ENCODE measurements at regions not wholly inside any gene's neighbourhood (a gene's known extent, or its start where the extent isn't known, plus 50 kb on each side); places are given as distances from the start of the nearest gene placed in this dataset.

DNA sequence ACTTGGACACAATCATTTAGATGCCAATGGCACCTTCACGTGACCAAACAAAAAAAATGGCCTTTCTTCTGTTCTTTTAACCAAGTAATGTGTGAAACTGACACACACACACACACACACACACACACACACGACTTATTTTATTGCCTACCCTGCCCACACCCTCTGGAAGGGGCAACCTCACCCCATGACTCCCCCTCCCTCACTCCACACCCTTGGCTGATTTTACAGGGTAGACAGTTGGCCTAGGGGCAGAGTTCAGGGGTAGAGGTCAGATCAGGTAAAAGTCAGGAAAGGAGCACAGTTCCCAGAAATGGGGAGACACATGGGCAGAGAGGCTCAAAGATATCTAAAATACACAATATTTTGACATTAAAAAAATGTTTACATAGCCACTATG is 144.8 kb upstream of the GJB5 start:
- no peaks in the 10 kb centered on the region for H3K79me2 ChIP-seq (replicated peaks; ENCODE audit: insufficient read depth)
- H4K20me1 ChIP-seq (replicated peaks; ENCODE audit: insufficient read depth) = no peaks in the 10 kb centered on the region
- H3K27me3 ChIP-seq (ENCODE audit: insufficient read depth) = no peaks in the 10 kb centered on the region
- no peak overlapping the region for H3K4me2 ChIP-seq
- H3K27ac ChIP-seq (ENCODE audit: low read depth) = no peak overlapping the region
- no peaks in the 10 kb centered on the region for H3K36me3 Mint-ChIP-seq (ENCODE audit: low read depth)
- H3K4me1 ChIP-seq (ENCODE audit: insufficient read depth) = peaks cover 4% of the 10 kb centered on the region
- DNase-seq (ENCODE audit: low spot score) = no peak
- H3K9me2 ChIP-seq (ENCODE audit: insufficient read depth) = no peaks in the 10 kb centered on the region; the same call in 1 of the 2 replicates
- H3K4me1 Mint-ChIP-seq = peaks cover 15% of the 10 kb centered on the region
- no peak overlapping the region for H2AFZ ChIP-seq
- TF ChIP-seq ZNF114 (CRISPR knock-in tag; IDR thresholded peaks at IDR 0.05) = no peak
- ATAC-seq = no peak
- no peaks in the 10 kb centered on the region for H3K36me3 ChIP-seq (ENCODE audit: insufficient read depth)
- H3K4me3 ChIP-seq = no peak overlapping the region
- H3K9me3 Mint-ChIP-seq = no peaks in the 10 kb centered on the region
- no peak overlapping the region for H3K27ac Mint-ChIP-seq
- peaks cover 5% of the 10 kb centered on the region for H3K27me3 Mint-ChIP-seq (ENCODE audit: insufficient read depth, low read depth, poor library complexity)
- H3K4me3 Mint-ChIP-seq = no peak overlapping the region
- no peaks in the 10 kb centered on the region for H3F3A ChIP-seq (replicated peaks; ENCODE audit: low read depth)

GRCh38 chr1:34611571-34611970 is 143.3 kb upstream of the GJB5 start:
- H3K27ac Mint-ChIP-seq = no peak overlapping the region
- no peaks in the 10 kb centered on the region for H3K36me3 ChIP-seq (ENCODE audit: insufficient read depth)
- no peak overlapping the region for H2AFZ ChIP-seq
- no peaks in the 10 kb centered on the region for H3K79me2 ChIP-seq (replicated peaks; ENCODE audit: insufficient read depth)
- peaks cover 15% of the 10 kb centered on the region for H3K4me1 Mint-ChIP-seq
- H3K4me1 ChIP-seq (ENCODE audit: insufficient read depth) = peaks cover 4% of the 10 kb centered on the region
- no peaks in the 10 kb centered on the region for H3F3A ChIP-seq (replicated peaks; ENCODE audit: low read depth)
- no peaks in the 10 kb centered on the region for H3K9me3 Mint-ChIP-seq
- H3K4me3 Mint-ChIP-seq = no peak overlapping the region
- no peak overlapping the region for H3K4me2 ChIP-seq
- H3K27me3 Mint-ChIP-seq (ENCODE audit: insufficient read depth, low read depth, poor library complexity) = peaks cover 5% of the 10 kb centered on the region
- H3K4me3 ChIP-seq = no peak overlapping the region
- DNase-seq (ENCODE audit: low spot score) = no peak
- no peaks in the 10 kb centered on the region for H3K36me3 Mint-ChIP-seq (ENCODE audit: low read depth)
- no peak for ATAC-seq
- H4K20me1 ChIP-seq (replicated peaks; ENCODE audit: insufficient read depth) = no peaks in the 10 kb centered on the region
- no peaks in the 10 kb centered on the region; the same call in 1 of the 2 replicates for H3K9me2 ChIP-seq (ENCODE audit: insufficient read depth)
- H3K27ac ChIP-seq (ENCODE audit: low read depth) = no peak overlapping the region
- no peaks in the 10 kb centered on the region for H3K27me3 ChIP-seq (ENCODE audit: insufficient read depth)
- TF ChIP-seq NANOG (IDR thresholded peaks at IDR 0.05; ENCODE audit: borderline replicate concordance) (no peak), ZNF114 (CRISPR knock-in tag; IDR thresholded peaks at IDR 0.05) (no peak), EZH2phosphoT487 (IDR thresholded peaks at IDR 0.05; ENCODE audit: unreplicated experiment) (no peak), STAT1 (IDR thresholded peaks at IDR 0.05; ENCODE audit: unreplicated experiment) (no peak), EZH2 (IDR thresholded peaks at IDR 0.05; ENCODE audit: low read depth, unreplicated experiment) (no peak), JUNB (IDR thresholded peaks at IDR 0.05; ENCODE audit: unreplicated experiment) (no peak), ZNF331 (CRISPR knock-in tag; IDR thresholded peaks at IDR 0.05; ENCODE audit: low read depth) (no peak)
- TF ChIP-seq, protein P1, sequence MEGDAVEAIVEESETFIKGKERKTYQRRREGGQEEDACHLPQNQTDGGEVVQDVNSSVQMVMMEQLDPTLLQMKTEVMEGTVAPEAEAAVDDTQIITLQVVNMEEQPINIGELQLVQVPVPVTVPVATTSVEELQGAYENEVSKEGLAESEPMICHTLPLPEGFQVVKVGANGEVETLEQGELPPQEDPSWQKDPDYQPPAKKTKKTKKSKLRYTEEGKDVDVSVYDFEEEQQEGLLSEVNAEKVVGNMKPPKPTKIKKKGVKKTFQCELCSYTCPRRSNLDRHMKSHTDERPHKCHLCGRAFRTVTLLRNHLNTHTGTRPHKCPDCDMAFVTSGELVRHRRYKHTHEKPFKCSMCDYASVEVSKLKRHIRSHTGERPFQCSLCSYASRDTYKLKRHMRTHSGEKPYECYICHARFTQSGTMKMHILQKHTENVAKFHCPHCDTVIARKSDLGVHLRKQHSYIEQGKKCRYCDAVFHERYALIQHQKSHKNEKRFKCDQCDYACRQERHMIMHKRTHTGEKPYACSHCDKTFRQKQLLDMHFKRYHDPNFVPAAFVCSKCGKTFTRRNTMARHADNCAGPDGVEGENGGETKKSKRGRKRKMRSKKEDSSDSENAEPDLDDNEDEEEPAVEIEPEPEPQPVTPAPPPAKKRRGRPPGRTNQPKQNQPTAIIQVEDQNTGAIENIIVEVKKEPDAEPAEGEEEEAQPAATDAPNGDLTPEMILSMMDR (conservative IDR thresholded peaks at IDR 0.05; ENCODE audit: low read depth in 2 of 2) = no peak
- TF ChIP-seq, protein P2, sequence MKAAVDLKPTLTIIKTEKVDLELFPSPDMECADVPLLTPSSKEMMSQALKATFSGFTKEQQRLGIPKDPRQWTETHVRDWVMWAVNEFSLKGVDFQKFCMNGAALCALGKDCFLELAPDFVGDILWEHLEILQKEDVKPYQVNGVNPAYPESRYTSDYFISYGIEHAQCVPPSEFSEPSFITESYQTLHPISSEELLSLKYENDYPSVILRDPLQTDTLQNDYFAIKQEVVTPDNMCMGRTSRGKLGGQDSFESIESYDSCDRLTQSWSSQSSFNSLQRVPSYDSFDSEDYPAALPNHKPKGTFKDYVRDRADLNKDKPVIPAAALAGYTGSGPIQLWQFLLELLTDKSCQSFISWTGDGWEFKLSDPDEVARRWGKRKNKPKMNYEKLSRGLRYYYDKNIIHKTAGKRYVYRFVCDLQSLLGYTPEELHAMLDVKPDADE (IDR thresholded peaks at IDR 0.05) = no peak
- TF ChIP-seq, protein P3, sequence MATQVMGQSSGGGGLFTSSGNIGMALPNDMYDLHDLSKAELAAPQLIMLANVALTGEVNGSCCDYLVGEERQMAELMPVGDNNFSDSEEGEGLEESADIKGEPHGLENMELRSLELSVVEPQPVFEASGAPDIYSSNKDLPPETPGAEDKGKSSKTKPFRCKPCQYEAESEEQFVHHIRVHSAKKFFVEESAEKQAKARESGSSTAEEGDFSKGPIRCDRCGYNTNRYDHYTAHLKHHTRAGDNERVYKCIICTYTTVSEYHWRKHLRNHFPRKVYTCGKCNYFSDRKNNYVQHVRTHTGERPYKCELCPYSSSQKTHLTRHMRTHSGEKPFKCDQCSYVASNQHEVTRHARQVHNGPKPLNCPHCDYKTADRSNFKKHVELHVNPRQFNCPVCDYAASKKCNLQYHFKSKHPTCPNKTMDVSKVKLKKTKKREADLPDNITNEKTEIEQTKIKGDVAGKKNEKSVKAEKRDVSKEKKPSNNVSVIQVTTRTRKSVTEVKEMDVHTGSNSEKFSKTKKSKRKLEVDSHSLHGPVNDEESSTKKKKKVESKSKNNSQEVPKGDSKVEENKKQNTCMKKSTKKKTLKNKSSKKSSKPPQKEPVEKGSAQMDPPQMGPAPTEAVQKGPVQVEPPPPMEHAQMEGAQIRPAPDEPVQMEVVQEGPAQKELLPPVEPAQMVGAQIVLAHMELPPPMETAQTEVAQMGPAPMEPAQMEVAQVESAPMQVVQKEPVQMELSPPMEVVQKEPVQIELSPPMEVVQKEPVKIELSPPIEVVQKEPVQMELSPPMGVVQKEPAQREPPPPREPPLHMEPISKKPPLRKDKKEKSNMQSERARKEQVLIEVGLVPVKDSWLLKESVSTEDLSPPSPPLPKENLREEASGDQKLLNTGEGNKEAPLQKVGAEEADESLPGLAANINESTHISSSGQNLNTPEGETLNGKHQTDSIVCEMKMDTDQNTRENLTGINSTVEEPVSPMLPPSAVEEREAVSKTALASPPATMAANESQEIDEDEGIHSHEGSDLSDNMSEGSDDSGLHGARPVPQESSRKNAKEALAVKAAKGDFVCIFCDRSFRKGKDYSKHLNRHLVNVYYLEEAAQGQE (IDR thresholded peaks at IDR 0.05; ENCODE audit: unreplicated experiment) = no peak

Data from GM23338 (cell line).